Uterus (tissue), 2 donors: ENCODE measurements at regions not wholly inside any gene's neighbourhood (a gene's known extent, or its start where the extent isn't known, plus 50 kb on each side); places are given as distances from the start of the nearest gene placed in this dataset.

Source experiments
- POLR2A ChIP-seq, 2 donors: fragments of 450-650 bp; IDR thresholded peaks; one replicate each; pipeline ENCODE4 v1.6.1; 2016; ENCODE audit warnings: antibody characterized with exemption in 2 of 2, mild to moderate bottlenecking in 1 of 2, moderate library complexity in 1 of 2
- TF ChIP-seq, protein P1 (sequence below), 4 experiments: fragments of 200-600 bp in 2 of 4; fragments of 450-650 bp in 2 of 4; sonication (generic) in 2 of 4; IDR thresholded peaks; one replicate each; pipeline ENCODE4 v1.5.1; 2016 to 2019; ENCODE audit warnings: antibody characterized with exemption in 4 of 4, mild to moderate bottlenecking in 2 of 4, moderate library complexity in 1 of 4

DNA sequence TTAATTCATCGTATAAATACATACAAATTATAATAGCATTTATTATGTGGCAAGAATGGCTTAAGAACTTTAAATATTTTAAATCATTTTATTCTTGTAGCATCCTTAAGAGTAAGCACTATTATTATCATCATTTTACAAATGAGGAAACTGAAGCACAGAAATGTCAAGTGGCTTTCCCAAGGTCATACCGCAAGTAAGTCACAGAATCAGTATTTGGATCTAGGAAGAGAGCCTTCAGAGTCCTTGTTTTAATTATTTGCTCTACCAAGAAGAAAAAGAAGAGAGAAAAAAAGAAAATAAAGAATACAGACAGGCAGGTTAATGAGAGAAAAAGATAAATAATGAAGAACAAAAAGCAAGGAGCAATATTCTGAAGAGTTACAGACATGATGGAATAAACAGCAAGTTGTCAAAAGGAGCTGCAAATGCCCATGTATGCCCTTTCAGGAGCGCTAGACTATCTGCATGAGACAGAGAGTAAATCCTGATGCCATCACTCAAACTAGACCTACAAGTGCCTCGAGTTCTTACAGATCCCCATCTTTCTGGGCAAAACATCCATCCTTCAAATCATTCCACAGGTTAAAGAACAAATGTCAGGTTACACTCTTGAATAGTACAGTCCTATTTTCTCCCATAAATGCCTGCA lies 57.8 kb upstream of the ETAA1 start:
- no peak for TF ChIP-seq POLR2A (IDR thresholded peaks at IDR 0.05)
- TF ChIP-seq, protein P1, sequence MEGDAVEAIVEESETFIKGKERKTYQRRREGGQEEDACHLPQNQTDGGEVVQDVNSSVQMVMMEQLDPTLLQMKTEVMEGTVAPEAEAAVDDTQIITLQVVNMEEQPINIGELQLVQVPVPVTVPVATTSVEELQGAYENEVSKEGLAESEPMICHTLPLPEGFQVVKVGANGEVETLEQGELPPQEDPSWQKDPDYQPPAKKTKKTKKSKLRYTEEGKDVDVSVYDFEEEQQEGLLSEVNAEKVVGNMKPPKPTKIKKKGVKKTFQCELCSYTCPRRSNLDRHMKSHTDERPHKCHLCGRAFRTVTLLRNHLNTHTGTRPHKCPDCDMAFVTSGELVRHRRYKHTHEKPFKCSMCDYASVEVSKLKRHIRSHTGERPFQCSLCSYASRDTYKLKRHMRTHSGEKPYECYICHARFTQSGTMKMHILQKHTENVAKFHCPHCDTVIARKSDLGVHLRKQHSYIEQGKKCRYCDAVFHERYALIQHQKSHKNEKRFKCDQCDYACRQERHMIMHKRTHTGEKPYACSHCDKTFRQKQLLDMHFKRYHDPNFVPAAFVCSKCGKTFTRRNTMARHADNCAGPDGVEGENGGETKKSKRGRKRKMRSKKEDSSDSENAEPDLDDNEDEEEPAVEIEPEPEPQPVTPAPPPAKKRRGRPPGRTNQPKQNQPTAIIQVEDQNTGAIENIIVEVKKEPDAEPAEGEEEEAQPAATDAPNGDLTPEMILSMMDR (IDR thresholded peaks at IDR 0.05): no peak
